Ovary (tissue), 3 donors: ENCODE measurements at regions not wholly inside any gene's neighbourhood (a gene's known extent, or its start where the extent isn't known, plus 50 kb on each side); places are given as distances from the start of the nearest gene placed in this dataset.

Source experiments
- EP300 ChIP-seq: sonication (generic); formaldehyde crosslinking; IDR thresholded peaks from one replicate; pipeline ENCODE4 v1.6.1; 2017; ENCODE audit warnings: antibody characterized with exemption
- POLR2A ChIP-seq: fragments of 450-650 bp; IDR thresholded peaks from one replicate; pipeline ENCODE4 v1.6.1; 2017; ENCODE audit warnings: antibody characterized with exemption, mild to moderate bottlenecking, moderate library complexity
- TF ChIP-seq, protein P1 (sequence below), 3 donors: fragments of 450-650 bp in 2 of 3; fragments of 200-600 bp in 1 of 3; IDR thresholded peaks; one replicate each; pipeline versions ENCODE4 v1.5.1 to v1.8.0; 2016 to 2022; ENCODE audit warnings: antibody characterized with exemption in 3 of 3, mild to moderate bottlenecking in 1 of 3
- donor health status: DM: no; HTN: no; CAD: no.

DNA sequence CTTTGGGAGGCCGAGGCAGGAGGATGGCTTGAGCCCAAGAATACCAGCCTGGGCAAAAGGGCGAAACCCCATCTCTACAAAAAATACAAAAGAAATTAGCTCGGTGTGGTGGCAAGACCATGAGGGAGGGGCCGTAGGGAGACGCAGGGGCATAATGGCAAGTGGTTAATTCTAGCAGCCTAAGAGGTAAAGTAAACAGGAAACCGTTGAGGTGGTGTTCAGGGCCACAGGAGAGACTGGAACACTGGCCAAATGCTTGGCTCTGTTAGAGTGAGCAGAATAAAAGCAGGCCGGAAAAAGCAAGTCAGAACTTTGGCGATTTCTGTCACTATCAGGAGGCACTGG is 89.2 kb downstream of the RIPK4 start:
- TF ChIP-seq, protein P1, sequence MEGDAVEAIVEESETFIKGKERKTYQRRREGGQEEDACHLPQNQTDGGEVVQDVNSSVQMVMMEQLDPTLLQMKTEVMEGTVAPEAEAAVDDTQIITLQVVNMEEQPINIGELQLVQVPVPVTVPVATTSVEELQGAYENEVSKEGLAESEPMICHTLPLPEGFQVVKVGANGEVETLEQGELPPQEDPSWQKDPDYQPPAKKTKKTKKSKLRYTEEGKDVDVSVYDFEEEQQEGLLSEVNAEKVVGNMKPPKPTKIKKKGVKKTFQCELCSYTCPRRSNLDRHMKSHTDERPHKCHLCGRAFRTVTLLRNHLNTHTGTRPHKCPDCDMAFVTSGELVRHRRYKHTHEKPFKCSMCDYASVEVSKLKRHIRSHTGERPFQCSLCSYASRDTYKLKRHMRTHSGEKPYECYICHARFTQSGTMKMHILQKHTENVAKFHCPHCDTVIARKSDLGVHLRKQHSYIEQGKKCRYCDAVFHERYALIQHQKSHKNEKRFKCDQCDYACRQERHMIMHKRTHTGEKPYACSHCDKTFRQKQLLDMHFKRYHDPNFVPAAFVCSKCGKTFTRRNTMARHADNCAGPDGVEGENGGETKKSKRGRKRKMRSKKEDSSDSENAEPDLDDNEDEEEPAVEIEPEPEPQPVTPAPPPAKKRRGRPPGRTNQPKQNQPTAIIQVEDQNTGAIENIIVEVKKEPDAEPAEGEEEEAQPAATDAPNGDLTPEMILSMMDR (IDR thresholded peaks at IDR 0.05) = no peak
- TF ChIP-seq POLR2A = no peak
- no peak for TF ChIP-seq EP300
